RKO (cell line): ENCODE measurements at regions not wholly inside any gene's neighbourhood (a gene's known extent, or its start where the extent isn't known, plus 50 kb on each side); places are given as distances from the start of the nearest gene placed in this dataset.

Experiments
- DNase-seq: peaks from one replicate; pipeline ENCODE4 v3.0.0-alpha.2; 2016; ENCODE audit warnings: low spot score

- no peak for DNase-seq
Observed at GRCh38 chr6:139812939-139813338, 438.5 kb upstream of the CITED2 start.

GRCh38 chr6:139801571-139802321, 427.3 kb upstream of the CITED2 start:
- peak; percentile 17 for DNase-seq

- no peak for DNase-seq
Observed at GRCh38 chr6:139800837-139801236, 426.4 kb upstream of the CITED2 start.

- DNase-seq = no peak
Observed at GRCh38 chr6:139790527-139790926, 416.1 kb upstream of the CITED2 start.

GRCh38 chr6:139784222-139784769, 409.8 kb upstream of the CITED2 start:
- DNase-seq = no peak

- no peak for DNase-seq
Observed at GRCh38 chr6:139779988-139780774, 405.7 kb upstream of the CITED2 start.

- no peak for DNase-seq
Observed at GRCh38 chr6:139778688-139779087, 404.2 kb upstream of the CITED2 start.

GRCh38 chr6:139778106-139778505, 403.7 kb upstream of the CITED2 start:
- DNase-seq = no peak

GRCh38 chr6:139777202-139777970, 402.9 kb upstream of the CITED2 start:
- DNase-seq = no peak

- no peak for DNase-seq
Observed at GRCh38 chr6:139776041-139776440, 401.6 kb upstream of the CITED2 start.

- no peak for DNase-seq
Observed at GRCh38 chr6:139768196-139768595, 393.7 kb upstream of the CITED2 start.

- no peak for DNase-seq
Observed at GRCh38 chr6:139766796-139767195, 392.3 kb upstream of the CITED2 start.

- no peak for DNase-seq
Observed at GRCh38 chr6:139765825-139766285, 391.4 kb upstream of the CITED2 start.

- peak; percentile 84 for DNase-seq
Observed at GRCh38 chr6:139764498-139764986, 390.1 kb upstream of the CITED2 start.

GRCh38 chr6:139763468-139764210, 389.2 kb upstream of the CITED2 start:
- DNase-seq = no peak

GRCh38 chr6:139762587-139763031, 388.2 kb upstream of the CITED2 start:
- DNase-seq = no peak

GRCh38 chr6:139760128-139760527, 385.7 kb upstream of the CITED2 start:
- no peak for DNase-seq

GRCh38 chr6:139759086-139759485, 384.6 kb upstream of the CITED2 start:
- no peak for DNase-seq

- DNase-seq = no peak
Observed at GRCh38 chr6:139758209-139758611, 383.8 kb upstream of the CITED2 start.

- no peak for DNase-seq
Observed at GRCh38 chr6:139757784-139758183, 383.3 kb upstream of the CITED2 start.

GRCh38 chr6:139756381-139756780, 381.9 kb upstream of the CITED2 start:
- DNase-seq = no peak
